Cardiac muscle cell (in vitro differentiated cells and primary cell): ENCODE measurements at regions not wholly inside any gene's neighbourhood (a gene's known extent, or its start where the extent isn't known, plus 50 kb on each side); places are given as distances from the start of the nearest gene placed in this dataset.

Experiments
- DNase-seq, 2 donors: peaks; one replicate each; pipeline versions ENCODE4 v3.0.0 to v3.0.0-alpha.2; 2010 to 2017; ENCODE audit warnings: low read depth in 1 of 2, low spot score in 1 of 2
- H3K27ac ChIP-seq: fragments of 200-600 bp; sonication (generic); 2 replicates; pipeline ENCODE4 v1.5.1; 2016
- H3K27me3 ChIP-seq: fragments of 200-600 bp; sonication (generic); 2 replicates; pipeline ENCODE4 v1.6.0; 2016; ENCODE audit warnings: control low read depth
- H3K36me3 ChIP-seq: fragments of 200-600 bp; sonication (generic); 2 replicates; pipeline ENCODE4 v1.5.1; 2016; ENCODE audit warnings: control low read depth
- H3K4me1 ChIP-seq: fragments of 200-600 bp; sonication (generic); 2 replicates; pipeline ENCODE4 v1.8.1; 2017; ENCODE audit warnings: low read depth, mild to moderate bottlenecking, mixed run types
- H3K4me3 ChIP-seq: fragments of 200-600 bp; sonication (generic); 2 replicates; pipeline ENCODE4 v1.5.1; 2016; ENCODE audit warnings: mild to moderate bottlenecking
- H3K9me3 ChIP-seq: fragments of 200-600 bp; sonication (generic); 2 replicates; pipeline ENCODE4 v1.5.1; 2017; ENCODE audit warnings: low read depth, mild to moderate bottlenecking, control low read depth
- CTCF ChIP-seq: IDR thresholded peaks from 2 replicates; pipeline ENCODE4 v1.5.1; 2012; ENCODE audit warnings: low read depth, mild to moderate bottlenecking, low read length

GRCh38 chr14:62314221-62314620 is 552.0 kb downstream of the SNAPC1 start:
- Histone ChIP-seq H3K27me3 (no peaks in the 10 kb centered on the region), H3K4me1 (no peaks in the 10 kb centered on the region)
- TF ChIP-seq CTCF = no peak

DNA sequence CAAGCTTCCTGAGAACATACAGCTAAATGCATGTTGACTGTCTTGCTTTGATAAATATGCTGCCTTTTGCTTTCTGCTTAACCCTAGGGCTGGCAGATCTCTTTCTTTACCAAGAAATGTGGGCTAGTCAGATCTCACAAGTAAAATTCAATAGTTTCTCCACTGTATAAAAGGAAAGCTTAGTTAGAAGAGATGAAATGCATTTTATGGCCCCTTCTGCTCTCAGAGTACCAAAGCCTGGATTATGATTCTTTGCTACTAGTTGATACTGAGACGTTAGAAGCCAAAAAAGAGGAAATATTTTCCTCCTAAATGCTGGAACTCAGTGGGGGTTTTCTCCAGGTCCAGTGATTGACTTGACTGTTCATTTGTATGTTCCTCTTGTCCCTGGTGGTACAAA is 552.7 kb downstream of the SNAPC1 start:
- no peaks in the 10 kb centered on the region for H3K36me3 ChIP-seq
- DNase-seq = no peak
- no peaks in the 10 kb centered on the region for H3K9me3 ChIP-seq
- no peaks in the 10 kb centered on the region for H3K4me1 ChIP-seq
- H3K27me3 ChIP-seq = no peaks in the 10 kb centered on the region
- no peak overlapping the region for H3K4me3 ChIP-seq
- TF ChIP-seq CTCF = no peak
- no peak overlapping the region for H3K27ac ChIP-seq

More at GRCh38 chr14:62314221-62314620, 552.0 kb downstream of the SNAPC1 start:
- no peaks in the 10 kb centered on the region for H3K36me3 ChIP-seq
- no peak overlapping the region for H3K27ac ChIP-seq
- H3K9me3 ChIP-seq = no peaks in the 10 kb centered on the region
- no peak for DNase-seq
- H3K4me3 ChIP-seq = no peak overlapping the region

DNA sequence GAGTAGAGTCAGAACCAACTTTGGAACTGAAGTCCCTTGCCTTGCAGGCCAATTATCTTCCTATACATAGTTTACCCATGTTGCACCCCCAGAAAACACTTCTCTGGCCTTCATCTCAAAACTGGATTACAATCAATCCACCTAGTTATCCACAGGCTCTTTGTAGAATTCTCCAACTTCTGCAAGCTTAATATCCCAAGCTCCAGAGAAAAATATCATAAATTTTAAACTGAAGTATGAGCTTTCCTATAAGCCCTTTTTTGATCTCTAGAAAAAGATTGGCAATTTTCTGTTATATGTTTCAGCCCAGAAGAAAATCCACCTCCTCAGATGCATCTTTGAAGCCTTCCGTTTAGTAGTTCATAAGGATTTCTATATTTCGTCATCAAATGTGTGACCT is 553.4 kb downstream of the SNAPC1 start:
- no peak for DNase-seq
- no peaks in the 10 kb centered on the region for H3K9me3 ChIP-seq
- no peaks in the 10 kb centered on the region for H3K27me3 ChIP-seq
- H3K36me3 ChIP-seq = no peaks in the 10 kb centered on the region
- TF ChIP-seq CTCF = no peak
- no peak overlapping the region for H3K4me3 ChIP-seq
- no peaks in the 10 kb centered on the region for H3K4me1 ChIP-seq
- H3K27ac ChIP-seq = no peak overlapping the region

GRCh38 chr14:62322216-62322615 is 560.0 kb downstream of the SNAPC1 start:
- Histone ChIP-seq H3K36me3 (no peaks in the 10 kb centered on the region), H3K27me3 (no peaks in the 10 kb centered on the region), H3K9me3 (no peaks in the 10 kb centered on the region), H3K4me3 (no peak overlapping the region), H3K4me1 (no peaks in the 10 kb centered on the region), H3K27ac (no peak overlapping the region)
- DNase-seq = no peak
- no peak for TF ChIP-seq CTCF

DNA sequence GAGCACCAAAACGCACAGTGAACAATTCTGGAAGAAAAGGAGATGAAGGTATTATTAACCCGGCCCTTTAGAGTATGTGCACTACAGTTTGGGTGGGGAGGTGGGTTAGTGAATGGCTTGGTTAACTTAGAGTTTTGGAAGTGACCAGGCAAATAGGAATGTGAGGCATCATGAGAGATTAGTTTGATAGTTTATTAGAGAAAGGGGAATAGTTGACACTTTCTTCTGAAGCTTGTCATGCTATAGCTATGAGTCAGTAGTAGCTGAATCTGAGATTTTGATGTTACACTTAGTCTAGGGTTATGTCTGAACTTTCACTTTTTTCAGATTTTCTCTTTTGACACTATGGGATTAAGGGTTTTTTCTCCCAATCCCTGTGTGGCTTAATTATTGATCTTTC is 567.2 kb downstream of the SNAPC1 start:
- H3K4me3 ChIP-seq = no peak overlapping the region
- no peak for DNase-seq
- H3K36me3 ChIP-seq = no peaks in the 10 kb centered on the region
- no peak for TF ChIP-seq CTCF
- H3K27ac ChIP-seq = no peak overlapping the region
- H3K27me3 ChIP-seq = no peaks in the 10 kb centered on the region
- H3K9me3 ChIP-seq = no peaks in the 10 kb centered on the region
- no peaks in the 10 kb centered on the region for H3K4me1 ChIP-seq

DNA sequence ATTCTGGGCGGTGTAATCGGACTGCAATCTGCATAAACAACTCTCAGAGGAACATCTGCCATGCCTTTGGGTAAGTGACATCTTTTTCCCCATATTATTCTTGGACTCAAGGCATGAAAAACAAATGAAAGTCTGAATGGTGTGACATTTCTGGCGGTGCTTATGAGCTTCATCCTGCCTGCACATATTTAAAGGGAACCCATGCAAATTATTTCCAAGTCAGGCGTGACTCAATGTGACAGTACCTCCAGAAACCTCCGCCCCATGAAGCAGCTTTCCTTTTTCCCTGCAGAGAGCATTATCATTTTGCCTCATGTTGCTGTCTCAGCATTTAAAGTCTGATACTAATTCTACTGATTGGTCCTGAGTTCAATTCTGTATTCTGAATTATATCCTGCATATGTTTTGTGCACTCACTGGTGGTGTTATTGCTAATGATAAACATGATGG is 585.4 kb downstream of the SNAPC1 start:
- Histone ChIP-seq H3K36me3 (no peaks in the 10 kb centered on the region), H3K4me1 (no peaks in the 10 kb centered on the region), H3K4me3 (no peak overlapping the region), H3K9me3 (no peaks in the 10 kb centered on the region), H3K27me3 (no peaks in the 10 kb centered on the region), H3K27ac (no peak overlapping the region)
- DNase-seq = no peak
- TF ChIP-seq CTCF = no peak
